Skeletal muscle cell (primary cell): ENCODE measurements at regions not wholly inside any gene's neighbourhood (a gene's known extent, or its start where the extent isn't known, plus 50 kb on each side); places are given as distances from the start of the nearest gene placed in this dataset.

ENCODE experiments used
- DNase-seq: peaks from one replicate; pipeline ENCODE4 v3.0.0-alpha.2; 2010; ENCODE audit warnings: low read depth
- H3K4me3 ChIP-seq: 2 replicates; pipeline ENCODE4 v1.5.1; 2011; ENCODE audit warnings: low read depth, mild to moderate bottlenecking, control low read depth, low read length, moderate library complexity

GRCh38 chr7:136677471-136678365 lies 190.7 kb upstream of the CHRM2 start:
- DNase-seq, result peak; percentile 20
- H3K4me3 ChIP-seq, result no peak overlapping the region

GRCh38 chr7:136667584-136667983 lies 200.9 kb upstream of the CHRM2 start:
- no peak for DNase-seq
- H3K4me3 ChIP-seq, result no peak overlapping the region

GRCh38 chr7:136665878-136666509 lies 202.5 kb upstream of the CHRM2 start:
- no peak overlapping the region for H3K4me3 ChIP-seq
- DNase-seq, result no peak

DNA sequence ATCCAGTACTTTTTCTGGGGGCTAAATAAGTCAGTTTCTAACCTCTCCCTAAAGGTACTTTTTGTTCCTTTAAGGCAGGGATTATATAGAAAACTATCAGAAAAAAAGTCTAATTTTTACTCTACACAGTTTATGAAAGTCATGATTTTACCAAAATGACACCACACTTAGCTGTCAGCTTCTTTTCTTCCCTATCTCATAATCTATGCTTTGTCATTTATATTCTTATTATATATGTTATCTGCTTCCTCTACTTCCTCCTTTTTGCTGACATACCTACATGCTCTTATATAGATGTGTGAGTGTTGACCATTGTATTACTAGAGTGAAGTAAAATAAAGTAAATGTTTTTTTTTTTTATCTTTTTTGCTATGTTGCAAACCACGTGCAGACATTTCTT lies 203.9 kb upstream of the CHRM2 start:
- no peak overlapping the region for H3K4me3 ChIP-seq
- no peak for DNase-seq

GRCh38 chr7:136657482-136657921 lies 210.9 kb upstream of the CHRM2 start:
- no peak for DNase-seq

GRCh38 chr7:136656516-136656915 lies 211.9 kb upstream of the CHRM2 start:
- DNase-seq, result no peak
- H3K4me3 ChIP-seq, result no peak overlapping the region

More at GRCh38 chr7:136657482-136657921, 210.9 kb upstream of the CHRM2 start:
- no peak overlapping the region for H3K4me3 ChIP-seq

GRCh38 chr7:136655414-136655813 lies 213.0 kb upstream of the CHRM2 start:
- no peak for DNase-seq
- H3K4me3 ChIP-seq, result no peak overlapping the region

- no peak overlapping the region for H3K4me3 ChIP-seq
- no peak for DNase-seq
Observed at GRCh38 chr7:136654406-136654805, 214.0 kb upstream of the CHRM2 start.

DNA sequence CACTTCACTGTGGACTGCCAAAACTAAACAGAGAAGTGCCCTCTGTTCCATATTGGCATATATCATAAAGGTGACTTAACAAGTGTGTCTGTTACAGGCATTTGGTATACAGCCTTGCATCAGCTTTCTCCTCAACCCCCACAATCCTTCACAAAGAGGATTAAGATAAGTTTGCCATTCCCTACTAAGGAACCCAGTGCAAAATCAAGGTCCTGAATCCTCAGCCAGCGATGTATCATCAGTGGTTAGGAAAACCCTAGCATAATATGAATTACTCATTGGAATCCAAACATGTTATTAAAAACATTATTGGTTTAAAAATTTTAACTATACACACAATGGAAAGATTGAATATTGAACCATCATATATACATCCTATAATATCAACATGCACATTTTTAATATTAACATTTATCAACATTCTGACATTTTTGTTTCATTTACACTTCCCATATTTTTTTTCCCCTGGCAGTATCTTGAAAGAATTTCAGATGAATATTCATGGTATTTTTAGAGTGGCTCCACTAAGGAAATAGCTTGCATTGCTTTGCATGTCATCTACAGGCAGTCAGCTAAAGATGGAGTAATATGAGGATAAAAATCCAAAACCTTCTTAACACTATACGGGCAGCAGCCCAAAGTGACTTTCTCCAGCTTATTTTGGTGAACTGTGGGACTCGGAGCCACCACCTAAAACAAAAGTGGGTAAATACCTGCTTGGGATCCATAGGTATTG lies 215.6 kb upstream of the CHRM2 start:
- no peak overlapping the region for H3K4me3 ChIP-seq
- no peak for DNase-seq

DNA sequence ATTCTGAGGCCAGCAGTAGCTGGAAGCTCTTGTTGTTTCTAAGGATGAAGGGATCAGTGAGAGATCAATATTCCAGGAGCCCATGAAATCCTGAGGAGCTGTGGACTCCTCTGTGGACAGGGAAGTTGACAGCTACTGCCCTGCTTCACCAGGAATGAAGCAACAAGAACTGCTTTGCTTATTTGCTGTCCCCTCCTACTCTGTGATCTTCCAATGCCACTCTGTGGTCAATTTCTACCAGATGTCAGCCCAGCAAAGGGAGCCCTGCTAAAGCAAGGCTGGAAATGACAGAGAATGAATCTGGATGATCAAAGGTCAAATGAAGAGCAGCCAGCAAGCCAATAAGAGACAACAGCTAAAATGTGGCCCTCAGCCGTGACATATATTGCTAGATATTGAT lies 227.5 kb upstream of the CHRM2 start:
- H3K4me3 ChIP-seq, result no peak overlapping the region
- DNase-seq, result no peak

- H3K4me3 ChIP-seq, result no peak overlapping the region
- DNase-seq, result no peak
Observed at GRCh38 chr7:136637813-136638212, 230.6 kb upstream of the CHRM2 start.

GRCh38 chr7:136635751-136636150 lies 232.7 kb upstream of the CHRM2 start:
- DNase-seq, result no peak
- no peak overlapping the region for H3K4me3 ChIP-seq

DNA sequence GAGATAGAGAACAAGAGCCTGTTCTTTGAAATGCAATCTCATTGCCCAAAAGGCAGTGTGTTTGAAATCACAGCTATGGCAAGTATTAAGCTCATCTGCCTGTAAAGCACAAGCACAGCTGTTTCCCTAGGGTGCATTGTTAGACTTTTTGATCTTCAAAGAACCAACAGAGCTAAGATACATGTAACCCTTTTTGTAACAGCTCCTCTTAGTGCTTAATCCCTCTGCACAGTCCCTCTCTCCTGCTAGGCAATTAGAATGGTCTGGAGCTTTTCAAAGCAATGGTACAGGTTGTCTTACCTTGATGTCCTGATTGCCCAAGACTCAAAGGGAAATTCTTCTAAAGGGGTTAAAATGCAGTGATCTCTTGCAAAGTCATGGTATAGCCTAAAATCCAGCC lies 249.6 kb upstream of the CHRM2 start:
- DNase-seq, result no peak
- H3K4me3 ChIP-seq, result no peak overlapping the region

DNA sequence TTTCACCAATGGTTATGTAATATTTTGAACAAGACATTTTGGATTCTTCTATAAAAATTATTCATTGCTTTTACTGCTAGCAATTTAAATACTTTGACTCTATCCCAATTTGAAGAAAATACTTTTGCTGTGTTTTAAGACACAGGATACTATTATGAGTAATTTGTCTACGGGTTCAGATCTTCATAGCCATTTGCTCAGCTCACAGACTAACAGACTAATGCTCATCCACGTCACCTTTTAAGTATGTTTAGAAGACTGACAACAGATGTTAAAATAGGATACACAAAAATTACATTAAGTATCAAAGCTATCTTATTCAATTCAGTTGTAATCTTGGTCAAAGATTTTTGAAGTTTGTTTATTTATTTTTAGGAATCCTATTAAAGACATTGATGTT lies 251.3 kb upstream of the CHRM2 start:
- no peak for DNase-seq
- H3K4me3 ChIP-seq, result no peak overlapping the region

- H3K4me3 ChIP-seq, result no peak overlapping the region
- no peak for DNase-seq
Observed at GRCh38 chr7:136605532-136606329, 262.7 kb upstream of the CHRM2 start.

DNA sequence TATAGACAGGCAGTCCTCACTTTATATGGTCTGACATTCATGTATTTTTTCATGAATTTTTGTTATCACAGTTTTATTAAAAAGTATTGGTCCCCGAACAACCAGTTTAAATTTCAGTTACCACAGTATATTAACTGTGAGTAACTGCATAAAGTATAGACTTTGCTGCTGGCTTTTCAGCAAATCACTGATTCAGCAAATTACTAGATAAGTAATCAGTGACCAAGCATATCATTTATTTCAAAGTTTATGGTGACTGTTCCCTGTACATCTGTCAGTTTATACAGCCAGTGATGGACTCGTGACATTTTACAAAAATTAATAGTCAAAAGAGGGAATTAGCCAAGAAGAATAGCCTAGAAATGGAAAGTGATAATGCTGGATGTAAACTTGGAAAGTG lies 266.7 kb upstream of the CHRM2 start:
- no peak for DNase-seq

DNA sequence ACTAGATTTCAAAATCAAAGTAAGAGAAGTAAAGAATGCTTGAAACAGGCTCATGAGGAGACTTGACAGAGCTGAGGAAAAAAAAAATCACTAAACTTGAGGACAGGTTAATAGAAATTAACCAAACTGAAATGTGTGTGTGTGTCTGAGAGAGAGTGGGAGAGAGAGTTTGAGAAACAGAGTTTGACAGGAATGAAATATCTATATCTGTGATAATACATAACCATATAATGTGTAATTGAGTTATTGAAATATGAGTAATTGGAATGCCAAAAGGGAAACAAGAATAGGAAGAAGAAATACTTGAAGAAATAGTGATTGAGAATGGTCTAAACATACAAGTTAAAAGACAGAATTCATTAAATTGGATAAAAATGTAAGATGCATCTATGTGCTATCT lies 268.0 kb upstream of the CHRM2 start:
- DNase-seq, result no peak
- H3K4me3 ChIP-seq, result no peak overlapping the region

More for the DNA sequence above, 266.7 kb upstream of the CHRM2 start:
- H3K4me3 ChIP-seq, result no peak overlapping the region

- DNase-seq, result no peak
- H3K4me3 ChIP-seq, result no peak overlapping the region
Observed at GRCh38 chr7:136594739-136595144, 273.7 kb upstream of the CHRM2 start.

GRCh38 chr7:136588216-136588615 lies 280.2 kb upstream of the CHRM2 start:
- no peak overlapping the region for H3K4me3 ChIP-seq
- DNase-seq, result no peak
